Globus pallidus (tissue), 1 donor: ENCODE measurements at regions not wholly inside any gene's neighbourhood (a gene's known extent, or its start where the extent isn't known, plus 50 kb on each side); places are given as distances from the start of the nearest gene placed in this dataset.
A peak's percentile ranks its signal among the peaks of the same experiment; 100 is the strongest.
"Not testable (repeated sequence)": the region's sequence is repeated elsewhere in the genome, so short reads cannot be mapped to it uniquely, and the experiment has no call there.

ENCODE experiments used
- DNase-seq: peaks from one replicate; pipeline ENCODE4 v3.0.0-alpha.2; 2015; ENCODE audit warnings: low spot score

GRCh38 chr5:88666761-88667495, 216.1 kb downstream of the MEF2C start:
- DNase-seq = peak; percentile 55

DNA sequence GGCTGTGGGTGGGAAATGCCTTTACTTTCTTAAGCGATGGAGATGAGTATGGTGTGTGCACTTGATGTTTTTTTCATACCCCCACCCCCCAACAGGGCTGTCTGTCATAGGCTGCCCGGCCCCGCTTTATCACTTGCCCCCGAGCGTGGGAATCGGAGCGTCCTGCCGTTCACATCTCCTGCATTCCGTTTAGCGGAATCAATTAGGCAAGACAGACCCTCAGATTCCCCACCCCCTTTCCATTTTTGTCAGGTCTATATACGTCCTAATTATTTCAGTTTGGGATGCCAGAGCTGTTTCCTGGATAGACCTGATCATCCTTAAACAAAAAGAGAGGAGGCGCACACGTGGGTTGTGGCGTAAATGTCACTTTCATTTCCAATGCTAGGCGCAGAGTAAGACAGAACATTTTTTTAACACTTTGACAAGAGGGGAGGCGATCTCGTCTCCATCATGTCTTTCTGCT, 217.2 kb downstream of the MEF2C start:
- peak; percentile 76 for DNase-seq

GRCh38 chr5:88664645-88665044, 218.3 kb downstream of the MEF2C start:
- peak; percentile 40 for DNase-seq

- peak; percentile 92 for DNase-seq
Measured at GRCh38 chr5:88663793-88664216, 219.2 kb downstream of the MEF2C start.

DNA sequence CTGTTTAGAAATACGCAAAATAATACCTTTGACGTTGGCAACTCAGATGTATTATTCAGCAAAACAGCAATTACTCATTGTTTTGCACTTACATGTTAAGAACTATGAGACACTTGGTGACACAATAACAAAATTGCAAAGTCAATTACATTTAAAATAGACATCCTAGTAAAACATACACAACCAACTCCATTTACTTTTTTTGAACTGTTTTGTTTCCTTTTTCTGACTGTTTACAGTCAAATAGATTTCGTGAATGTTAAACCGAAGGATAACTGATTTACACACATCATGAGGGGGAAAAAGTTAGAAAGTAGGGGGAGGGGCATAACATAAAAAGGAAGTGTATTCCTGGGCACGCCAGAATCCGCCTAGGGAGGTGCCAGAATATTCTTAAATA, 220.1 kb downstream of the MEF2C start:
- DNase-seq = peak; percentile 21

DNA sequence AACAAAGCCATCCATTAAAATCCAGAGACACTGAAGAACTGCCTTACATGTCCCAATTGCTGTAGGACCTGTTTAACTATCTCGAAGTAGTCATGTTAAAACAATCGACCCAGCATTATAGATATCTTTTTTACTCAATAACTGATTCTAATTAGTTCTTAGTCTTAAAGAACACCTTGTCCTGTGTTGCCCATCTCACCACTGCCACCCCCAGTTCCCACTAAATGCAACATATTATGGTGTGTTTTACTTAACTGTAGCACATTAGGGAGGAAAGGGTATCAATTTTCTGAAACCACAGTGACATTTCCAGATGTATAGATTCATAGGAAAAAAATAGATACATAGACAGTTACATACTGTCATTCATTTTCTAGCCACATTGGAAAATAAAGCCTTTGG, 221.2 kb downstream of the MEF2C start:
- peak; percentile 37 for DNase-seq

DNA sequence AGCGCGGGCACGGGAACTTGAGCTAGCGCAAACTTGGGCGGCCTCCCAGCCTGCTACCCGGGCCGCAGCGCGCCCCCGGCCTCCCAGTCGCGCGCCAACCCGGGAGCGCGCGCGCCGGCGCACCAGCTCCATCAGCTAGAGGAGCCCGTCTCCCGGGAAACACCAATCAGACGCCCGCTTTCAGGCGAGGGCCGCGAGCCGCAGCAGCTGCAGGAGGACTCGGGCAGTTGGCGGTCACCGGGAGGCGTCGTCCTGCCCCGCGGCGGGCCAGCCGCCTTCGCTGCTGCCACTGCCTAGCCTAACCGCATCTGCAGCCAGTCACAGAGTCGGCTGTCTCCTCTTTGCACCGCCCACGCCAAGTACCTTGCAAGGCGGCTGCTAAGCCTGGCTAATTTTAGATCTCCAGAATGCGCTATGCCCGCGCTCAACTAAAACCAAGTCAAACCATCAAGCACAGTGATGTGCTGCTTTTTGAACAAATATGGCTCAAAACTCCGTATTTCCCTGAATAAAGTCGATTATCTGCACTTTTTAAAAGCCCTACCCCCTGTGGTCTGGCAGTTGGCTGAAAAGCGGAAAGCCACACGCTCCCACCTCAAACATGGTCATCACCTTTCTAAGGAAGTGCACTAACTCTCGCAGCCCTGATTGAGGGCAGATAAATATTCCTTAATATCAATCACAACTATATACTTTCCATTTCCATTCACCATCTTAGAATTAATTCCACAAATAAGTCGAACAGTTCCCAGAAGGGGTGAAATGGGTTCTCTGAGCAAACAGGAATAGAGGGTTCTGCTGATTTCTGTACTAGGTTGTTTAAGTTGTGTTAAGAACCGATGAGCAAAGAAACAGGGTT, 221.8 kb downstream of the MEF2C start:
- DNase-seq = peak; percentile 97

DNA sequence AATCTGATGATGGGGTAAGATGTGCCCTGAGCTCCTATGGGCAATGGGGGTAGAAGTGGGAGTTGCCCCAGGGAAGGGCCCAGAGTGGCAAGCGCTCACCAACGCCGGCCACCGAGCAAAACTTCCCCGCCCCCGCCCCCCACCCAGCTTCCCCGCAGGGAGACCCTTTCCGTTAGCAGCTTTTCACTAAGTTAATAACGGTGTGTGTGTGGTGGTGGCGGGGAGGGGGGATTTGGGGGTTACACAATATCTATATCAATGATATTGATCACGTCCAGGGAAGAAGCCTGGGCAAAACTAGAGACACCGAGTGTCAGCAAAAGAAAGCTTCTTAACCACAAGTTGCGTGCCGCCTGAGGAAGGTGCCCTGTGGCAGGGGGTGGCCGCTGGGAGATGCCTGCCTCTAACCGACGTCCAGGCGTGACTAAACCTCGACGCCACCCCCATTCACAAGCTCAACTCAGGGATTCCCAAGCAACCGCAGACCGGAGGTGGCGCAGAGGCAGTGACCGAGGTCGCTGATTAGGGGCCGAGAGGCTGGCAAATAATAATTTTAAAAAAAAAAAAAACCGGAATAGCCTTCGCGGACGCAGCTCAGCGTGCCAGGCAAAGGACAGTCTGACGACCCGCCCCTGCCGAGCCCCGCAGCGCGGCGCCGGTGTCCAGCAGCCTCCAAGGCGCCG, 222.6 kb downstream of the MEF2C start:
- DNase-seq = no peak

- DNase-seq = peak; percentile 78
Measured at GRCh38 chr5:88659529-88660263, 223.3 kb downstream of the MEF2C start.

DNA sequence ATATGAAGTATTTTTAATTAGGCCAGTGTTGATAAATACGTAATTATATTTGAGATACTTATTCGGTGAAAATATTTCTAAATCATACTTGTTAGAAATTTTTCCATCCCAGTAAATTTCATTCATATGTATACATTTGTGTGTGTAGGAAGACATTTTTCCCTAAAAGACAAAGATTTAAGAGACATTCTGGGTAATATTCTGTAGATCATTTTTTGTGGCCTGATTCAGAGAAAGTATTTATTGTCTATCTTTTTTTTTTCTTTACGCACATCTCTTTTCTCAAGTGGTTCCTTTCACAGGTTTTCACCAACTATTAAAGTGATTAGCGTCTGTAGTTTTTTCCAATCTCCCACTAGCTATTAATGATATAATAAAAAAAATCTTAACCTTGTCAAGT, 224.1 kb downstream of the MEF2C start:
- DNase-seq = peak; percentile 32

- peak; percentile 36 for DNase-seq
Measured at GRCh38 chr5:88657906-88658775, 224.8 kb downstream of the MEF2C start.

DNA sequence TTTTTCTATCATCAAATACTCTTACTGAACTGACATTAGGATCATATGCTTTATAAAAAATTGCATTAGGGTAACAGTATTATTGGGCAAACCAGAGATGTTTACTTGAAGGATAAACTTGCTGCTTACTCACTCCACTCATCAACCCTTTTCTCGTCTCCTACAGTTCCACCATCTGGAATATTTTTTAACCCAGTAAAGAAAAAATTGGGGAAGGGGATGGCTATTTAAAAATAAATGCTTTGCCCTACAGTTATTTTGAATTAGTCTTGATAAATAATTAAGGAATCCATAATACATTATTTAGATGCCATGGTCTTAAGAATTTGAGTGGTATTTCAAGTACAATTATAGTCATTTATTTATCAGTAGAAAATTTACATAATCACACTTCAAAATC, 225.8 kb downstream of the MEF2C start:
- peak; percentile 51 for DNase-seq

DNA sequence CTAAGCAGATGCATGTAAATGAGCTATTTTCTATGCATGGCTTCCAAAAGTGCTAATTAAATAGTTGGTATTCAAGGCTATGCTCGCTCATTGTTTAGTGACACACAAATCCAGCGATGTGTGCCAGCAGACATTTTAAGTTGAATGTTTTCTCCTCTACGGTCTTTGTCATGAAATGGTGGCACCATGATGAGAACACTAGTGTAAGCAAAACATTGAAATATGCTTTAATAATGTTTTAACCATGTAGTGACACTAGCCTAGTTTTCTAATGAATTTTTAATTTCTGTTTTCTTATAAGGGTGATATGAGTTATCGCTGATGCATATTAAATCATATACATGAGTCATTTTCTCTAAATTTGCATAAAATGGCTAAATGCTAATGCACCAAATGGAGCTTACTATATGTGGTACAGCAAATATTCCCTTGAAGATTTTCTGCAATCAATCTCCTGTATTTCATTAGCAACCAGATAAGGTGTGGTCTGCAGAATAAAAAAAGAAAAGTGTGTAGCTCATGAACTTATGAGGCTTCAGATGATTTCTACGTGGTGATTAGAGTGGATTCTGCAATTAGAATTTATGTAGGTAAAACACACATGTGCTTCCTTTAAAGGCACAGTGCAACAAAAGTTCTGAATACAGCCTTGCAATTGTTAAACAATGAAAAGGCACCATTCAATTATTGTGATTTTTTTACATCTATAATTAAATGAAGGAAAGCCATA, 226.6 kb downstream of the MEF2C start:
- peak; percentile 85 for DNase-seq

- DNase-seq = no peak
Measured at GRCh38 chr5:88653471-88653870, 229.5 kb downstream of the MEF2C start.

DNA sequence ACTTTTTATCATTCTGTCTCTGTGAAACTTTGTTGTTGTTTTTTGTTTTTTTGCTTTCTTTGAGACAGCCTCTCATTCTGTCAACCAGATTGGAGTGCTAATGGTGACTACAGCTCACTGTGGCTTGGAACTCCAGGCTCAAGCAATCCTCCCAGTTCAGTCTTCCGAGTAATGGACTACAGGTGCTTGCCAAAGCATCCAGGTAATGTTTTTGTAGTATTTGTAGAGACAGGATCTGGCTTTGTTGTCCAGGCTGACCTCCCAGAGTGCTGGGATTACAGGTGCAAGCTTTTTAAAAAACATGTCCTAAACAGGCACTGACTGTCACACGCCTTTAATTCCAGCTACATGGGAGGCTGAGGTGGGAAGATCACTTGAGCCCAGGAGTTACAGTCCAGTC, 235.1 kb downstream of the MEF2C start:
- no peak for DNase-seq

DNA sequence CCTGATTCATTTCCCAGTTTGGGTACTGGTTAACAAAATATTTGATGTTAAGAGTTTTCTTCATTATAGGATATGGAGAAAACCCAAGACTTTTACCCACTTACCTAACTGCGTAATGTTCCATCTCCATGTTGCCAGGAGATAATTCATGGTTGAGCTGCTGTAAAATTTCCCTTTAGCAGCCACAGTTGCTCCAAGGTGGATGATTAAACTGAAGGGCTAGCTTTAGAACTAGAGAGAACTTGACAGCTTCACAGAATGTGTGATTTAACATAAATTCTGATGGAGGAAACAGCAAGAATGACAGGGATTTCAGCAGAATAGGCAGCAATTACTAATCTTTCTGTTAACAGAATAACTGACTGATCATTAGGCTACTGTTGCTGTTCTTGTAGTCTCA, 236.1 kb downstream of the MEF2C start:
- no peak for DNase-seq

- no peak for DNase-seq
Measured at GRCh38 chr5:88644676-88645075, 238.3 kb downstream of the MEF2C start.

- DNase-seq = no peak
Measured at GRCh38 chr5:88643315-88643714, 239.7 kb downstream of the MEF2C start.

DNA sequence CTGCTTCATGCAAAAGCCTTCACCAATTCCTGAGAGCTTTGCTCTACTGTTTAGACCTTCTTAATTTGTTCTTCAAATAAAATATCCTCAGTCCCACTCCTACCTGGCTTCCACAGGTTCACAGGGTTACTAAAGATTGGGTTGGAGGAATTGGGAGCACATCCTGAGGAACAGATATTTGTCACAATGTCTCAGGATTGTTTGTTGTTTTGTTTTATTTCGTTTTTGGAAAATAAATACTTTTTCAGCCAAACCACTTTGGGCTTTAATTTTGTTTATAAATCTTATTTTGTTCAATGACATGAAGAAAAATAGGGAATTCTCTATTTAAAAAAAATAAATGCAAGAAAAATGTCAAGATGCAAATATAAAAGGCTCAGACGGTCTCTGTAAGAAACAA, 249.0 kb downstream of the MEF2C start:
- no peak for DNase-seq

DNA sequence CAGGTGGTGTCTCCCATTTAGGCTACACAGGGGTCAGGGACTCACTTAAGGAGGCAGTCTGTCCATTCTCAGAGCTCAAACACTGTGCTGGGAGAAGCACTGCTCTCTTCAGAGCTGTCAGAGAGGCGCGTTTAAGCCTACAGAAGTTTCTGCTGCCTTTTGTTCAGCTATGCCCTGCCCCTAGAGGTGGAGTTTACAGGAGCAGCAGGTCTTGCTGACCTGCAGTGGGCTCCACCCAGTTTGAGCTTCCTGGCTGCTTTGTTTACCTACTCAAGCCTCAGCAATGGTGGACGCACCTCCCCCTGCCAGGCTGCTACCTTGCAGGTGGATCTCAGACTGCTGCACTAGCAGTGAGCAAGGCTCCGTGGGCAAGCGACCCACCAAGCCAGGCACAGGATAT, 260.1 kb downstream of the MEF2C start:
- DNase-seq = not testable (repeated sequence)
